GM21825 (cell line): ENCODE measurements at regions not wholly inside any gene's neighbourhood (a gene's known extent, or its start where the extent isn't known, plus 50 kb on each side); places are given as distances from the start of the nearest gene placed in this dataset.

Source experiments
- ATAC-seq: cut with Tn5 transposase; IDR thresholded peaks from one replicate; pipeline ENCODE4 v1.9.1; 2021; ENCODE audit warnings: mild to moderate bottlenecking, moderate library complexity; ENCODE audit not compliant: unreplicated experiment

DNA sequence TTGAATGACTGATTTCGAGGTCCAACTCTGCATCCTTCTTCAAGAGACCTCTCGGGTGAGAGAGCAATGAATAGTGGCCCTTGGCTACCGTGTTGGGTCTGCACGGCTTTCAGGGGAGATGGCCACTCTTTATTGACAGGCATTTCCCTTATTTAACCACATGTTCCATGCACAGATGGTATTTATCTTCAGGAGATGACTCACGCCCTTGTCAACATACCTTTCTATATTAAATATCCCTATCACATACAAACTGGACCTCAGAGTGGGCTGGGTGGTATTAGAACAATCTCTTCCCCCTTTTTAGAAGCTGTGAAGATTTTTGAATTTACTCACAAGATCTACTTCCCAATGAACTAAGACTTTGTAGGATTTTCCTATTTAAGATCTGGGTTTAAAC lies 109.6 kb upstream of the CDC42EP3 start:
- no peak for ATAC-seq

GRCh38 chr2:37782155-37782673 lies 110.8 kb upstream of the CDC42EP3 start:
- no peak for ATAC-seq

DNA sequence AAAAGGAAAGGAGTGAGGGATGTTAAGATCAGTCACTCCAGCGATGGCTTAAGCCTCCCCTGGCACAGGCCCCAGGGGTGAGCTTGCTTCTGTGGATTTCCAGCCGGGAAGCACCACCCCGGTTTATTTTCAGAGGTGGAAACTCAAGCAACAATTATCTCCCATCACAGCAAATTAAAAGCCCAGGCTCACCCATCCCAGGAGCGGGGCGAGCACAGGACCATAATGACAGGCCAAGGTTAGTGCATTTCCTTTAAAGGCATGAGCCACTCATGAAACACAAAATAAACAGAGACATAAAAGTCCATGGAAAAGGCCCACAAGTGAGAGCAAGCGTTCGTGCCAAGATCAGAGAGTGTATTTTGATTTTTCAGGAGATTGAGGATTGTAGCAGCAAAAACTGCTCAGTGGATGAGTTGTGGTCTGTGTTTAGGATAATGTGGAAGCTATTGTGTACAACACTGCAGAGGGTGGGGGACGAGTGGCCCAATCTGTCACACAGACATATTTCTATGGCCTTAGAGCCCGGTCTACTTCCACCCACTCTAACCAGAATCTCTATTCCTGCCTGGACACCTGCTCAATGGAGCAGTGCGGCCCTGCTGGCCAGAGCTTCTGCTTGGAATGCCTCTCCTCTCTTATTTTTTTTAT lies 111.4 kb upstream of the CDC42EP3 start:
- ATAC-seq = no peak

- ATAC-seq = no peak
These were observed 112.1 kb upstream of the CDC42EP3 start for GRCh38 chr2:37783545-37783944.

- ATAC-seq = no peak
These were observed 112.8 kb upstream of the CDC42EP3 start for GRCh38 chr2:37784071-37784758.

GRCh38 chr2:37784759-37785149 lies 113.3 kb upstream of the CDC42EP3 start:
- no peak for ATAC-seq

DNA sequence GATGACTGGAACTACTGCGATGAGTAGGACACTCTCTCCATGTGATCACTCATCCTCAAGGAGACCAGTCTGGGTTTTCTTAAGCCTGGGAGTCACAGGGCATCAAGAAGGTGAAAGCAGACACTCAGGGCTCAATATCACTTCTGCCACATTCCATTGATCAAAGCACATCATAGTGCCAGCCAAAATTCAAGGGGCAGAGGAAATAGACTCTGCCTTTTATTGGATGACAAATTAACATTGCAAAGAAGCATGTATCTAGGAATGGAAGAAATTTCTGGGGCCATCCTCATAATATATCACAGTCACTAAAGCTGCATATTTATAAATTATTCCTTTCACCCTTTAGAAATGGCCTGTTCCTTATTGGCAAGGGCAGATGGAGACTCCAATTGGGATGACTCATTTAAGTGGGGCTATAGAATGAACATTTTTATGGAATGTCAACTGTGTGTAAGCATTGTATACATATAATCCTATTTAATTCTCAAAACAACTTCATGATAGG lies 114.8 kb upstream of the CDC42EP3 start:
- ATAC-seq = no peak

- ATAC-seq = no peak
These were observed 115.4 kb upstream of the CDC42EP3 start for GRCh38 chr2:37786854-37787253.

- no peak for ATAC-seq
These were observed 117.3 kb upstream of the CDC42EP3 start for GRCh38 chr2:37788602-37789209.

DNA sequence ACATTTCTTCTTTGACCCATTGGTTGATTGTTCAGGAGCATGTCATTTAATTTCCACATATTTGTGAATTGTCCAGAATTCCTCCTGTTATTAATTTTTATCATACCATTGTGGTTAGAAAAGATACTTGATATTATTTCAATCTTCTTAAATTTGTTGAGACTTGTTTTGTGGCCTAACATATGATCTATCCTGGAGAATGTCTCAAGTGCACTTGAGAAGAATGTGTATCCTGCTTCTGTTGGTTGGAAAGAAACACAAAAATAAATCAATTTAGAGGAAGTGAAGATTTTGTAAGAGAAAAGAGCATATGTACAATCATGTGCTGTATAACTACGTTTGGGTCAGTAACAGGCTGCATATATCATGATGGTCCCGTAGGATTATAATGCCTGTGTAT lies 118.6 kb upstream of the CDC42EP3 start:
- ATAC-seq = no peak

GRCh38 chr2:37790462-37790861 lies 119.0 kb upstream of the CDC42EP3 start:
- ATAC-seq = no peak

GRCh38 chr2:37792366-37792765 lies 120.9 kb upstream of the CDC42EP3 start:
- ATAC-seq = no peak

DNA sequence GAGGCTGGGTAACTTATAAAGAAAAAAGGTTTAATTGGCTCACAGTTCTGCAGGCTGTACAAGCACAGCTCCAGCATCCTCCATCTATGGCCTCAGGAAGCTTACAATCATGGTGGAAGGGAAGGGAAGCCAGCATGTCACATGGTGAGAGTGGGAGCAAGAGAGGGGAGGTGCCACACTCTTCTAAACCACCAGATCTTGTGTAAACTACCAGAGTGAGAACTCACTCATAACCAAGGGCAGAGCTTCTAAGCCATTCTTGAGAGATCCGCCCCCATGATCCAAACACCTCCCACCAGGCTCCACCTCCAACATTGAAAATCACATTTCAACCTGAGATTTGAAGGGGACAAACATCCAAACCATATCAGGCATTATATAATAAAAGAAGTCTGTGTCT lies 121.6 kb upstream of the CDC42EP3 start:
- no peak for ATAC-seq

DNA sequence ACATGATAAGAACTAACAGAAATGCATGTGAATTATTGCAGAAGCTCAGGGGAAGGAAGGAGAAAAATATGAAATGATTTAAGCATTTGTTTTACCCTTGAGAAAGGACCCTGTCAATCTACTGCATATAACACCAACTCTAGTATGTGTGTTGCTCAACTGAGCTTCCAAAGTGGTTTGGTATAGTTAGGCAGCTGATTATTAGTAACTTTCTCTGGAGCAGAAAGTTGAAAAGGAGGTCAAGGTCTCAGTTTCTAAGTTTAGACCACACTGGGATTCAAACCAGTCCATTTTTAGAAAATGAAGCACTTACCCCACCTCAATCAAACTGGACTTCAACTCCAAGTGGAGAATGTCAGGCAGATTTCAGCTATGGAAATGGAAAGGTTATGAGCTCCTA lies 123.3 kb upstream of the CDC42EP3 start:
- ATAC-seq = no peak

DNA sequence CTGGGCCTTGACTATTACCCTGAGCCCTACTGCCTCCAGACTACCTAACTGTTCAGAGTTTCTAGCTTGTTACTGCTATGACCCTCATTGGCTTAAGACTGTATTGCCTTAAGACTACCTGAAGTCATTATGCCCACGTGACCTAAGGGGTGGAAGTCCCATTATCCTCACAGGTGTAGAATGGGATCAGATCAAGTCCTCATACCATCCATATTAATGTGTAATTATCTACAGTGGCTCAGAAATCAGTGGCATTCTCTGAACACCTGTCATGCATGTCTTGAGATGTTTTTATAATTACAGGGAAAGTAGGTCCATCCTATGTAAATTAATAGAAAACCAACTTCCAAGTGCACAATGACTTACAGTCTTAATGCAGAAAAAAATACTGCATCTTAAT lies 124.0 kb upstream of the CDC42EP3 start:
- ATAC-seq = no peak

GRCh38 chr2:37795938-37796337 lies 124.5 kb upstream of the CDC42EP3 start:
- ATAC-seq = no peak

DNA sequence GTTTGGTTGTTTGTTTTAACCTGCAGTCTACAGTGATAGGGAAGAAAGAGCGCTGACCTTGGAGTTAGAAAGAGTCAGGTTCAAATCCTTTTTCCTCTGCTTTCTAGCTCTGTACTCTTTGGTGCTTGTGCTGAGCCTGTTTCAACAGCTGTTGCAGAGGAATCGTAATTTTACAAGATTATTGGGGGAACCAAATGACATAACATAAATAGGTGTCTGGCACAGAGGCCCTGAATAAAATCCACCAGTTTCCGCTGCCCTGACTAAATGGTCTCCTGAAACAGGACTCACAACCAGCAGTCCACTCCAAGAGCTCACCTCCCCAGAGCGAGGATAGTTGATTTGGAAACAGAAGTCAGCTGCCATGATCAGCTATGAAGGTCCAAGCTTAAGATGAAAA lies 125.0 kb upstream of the CDC42EP3 start:
- ATAC-seq = no peak

DNA sequence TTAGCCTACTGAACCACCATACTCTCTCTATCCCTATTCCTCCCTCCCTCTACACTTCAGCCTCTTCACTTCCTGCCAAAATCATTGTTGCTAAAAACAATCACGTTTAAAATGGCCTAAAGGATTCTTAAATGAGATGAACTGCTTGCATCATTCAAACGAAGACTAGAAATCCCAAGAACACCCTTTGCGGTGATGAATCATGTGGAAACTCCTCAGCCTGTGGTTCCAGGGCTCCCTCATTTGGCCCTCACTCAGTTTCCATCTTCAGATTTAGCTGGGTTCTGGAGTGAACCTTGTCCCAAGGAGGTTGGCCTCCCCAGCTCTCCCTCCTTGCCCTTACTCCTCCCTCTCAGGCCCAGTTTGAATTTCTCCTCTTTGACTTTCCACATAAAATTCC lies 125.6 kb upstream of the CDC42EP3 start:
- no peak for ATAC-seq

GRCh38 chr2:37798315-37799005 lies 126.6 kb upstream of the RMDN2 start:
- no peak for ATAC-seq

DNA sequence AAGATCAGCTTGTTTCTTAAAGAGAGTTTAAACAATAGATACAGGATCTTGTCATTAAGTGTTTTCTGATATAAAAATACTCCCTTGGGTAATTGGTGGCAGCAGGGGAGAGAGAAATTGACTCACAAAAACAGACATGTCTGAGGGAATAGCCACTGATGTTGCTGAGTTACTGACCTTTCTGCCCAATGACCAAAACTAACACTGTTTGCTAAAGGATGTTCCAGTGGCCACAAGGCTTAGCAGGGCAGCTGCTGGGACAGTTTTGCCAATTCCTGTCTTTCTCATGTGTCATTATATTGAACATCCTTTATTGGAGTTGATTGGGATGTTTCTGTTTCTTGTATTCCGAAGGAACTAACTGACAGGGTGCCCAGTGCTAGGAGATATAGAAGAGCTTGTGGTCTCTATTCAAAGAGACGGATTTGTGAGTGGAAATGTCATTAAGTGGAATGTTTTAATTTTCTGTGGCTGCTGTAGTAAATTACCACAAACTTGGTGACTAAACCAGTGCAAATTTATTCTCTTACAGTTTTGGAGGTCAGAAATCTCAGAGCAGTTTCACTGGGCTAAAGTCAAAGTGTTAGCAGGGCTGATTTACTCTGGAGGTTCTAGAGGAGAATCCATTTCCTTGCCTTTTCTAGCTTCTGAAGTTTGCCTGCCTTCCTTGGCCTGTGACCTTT lies 124.8 kb upstream of the RMDN2 start:
- no peak for ATAC-seq

- no peak for ATAC-seq
These were observed 122.8 kb upstream of the RMDN2 start for GRCh38 chr2:37802211-37802752.
